ENCODE measurements at regions not wholly inside any gene's neighbourhood (a gene's known extent, or its start where the extent isn't known, plus 50 kb on each side); places are given as distances from the start of the nearest gene placed in this dataset.
"Not testable (repeated sequence)": the region's sequence is repeated elsewhere in the genome, so short reads cannot be mapped to it uniquely, and the experiment has no call there.

DNA sequence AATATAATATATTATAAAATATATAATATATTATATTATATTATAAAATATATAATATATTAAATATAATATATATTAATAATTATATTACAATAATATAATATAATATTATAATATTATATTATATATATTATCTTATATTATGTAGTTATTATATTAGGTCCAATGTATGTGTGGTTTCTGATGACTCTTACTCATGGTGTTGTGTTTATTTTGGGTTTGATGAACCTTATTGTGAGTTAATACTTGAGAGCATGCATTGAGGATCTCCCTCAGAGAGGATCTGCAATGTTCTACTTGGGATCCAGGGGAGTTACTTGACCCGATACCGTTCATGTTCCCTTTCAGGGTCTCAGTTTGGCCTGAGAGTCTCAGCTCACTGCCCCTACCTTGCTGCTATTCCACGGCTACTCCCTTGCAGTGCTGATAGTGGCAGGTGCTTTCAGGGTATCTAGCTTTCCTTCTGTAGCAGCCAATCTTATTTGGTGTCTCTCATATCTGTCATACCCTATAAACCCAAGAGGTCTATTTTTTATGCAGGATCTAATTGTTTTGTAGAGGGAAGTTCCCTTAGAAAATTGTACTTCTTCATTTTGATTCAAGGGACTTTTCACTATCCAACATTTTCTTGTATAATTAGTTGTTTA lies 89.1 kb upstream of the ZDHHC17 start:
- no peak overlapping the region for H3K4me3 ChIP-seq
- no peak for TF ChIP-seq Cebpa-rat (IDR thresholded peaks at IDR 0.05)
- H3K4me1 ChIP-seq = no peaks in the 10 kb centered on the region
- H4K20me1 ChIP-seq = no peaks in the 10 kb centered on the region
- no peak overlapping the region for H3K9ac ChIP-seq
- H3K36me3 ChIP-seq = no peaks in the 10 kb centered on the region
- no peak overlapping the region for H3K27ac ChIP-seq
- H3K4me2 ChIP-seq = no peak overlapping the region
- H3K9me3 ChIP-seq (replicated peaks in 1 of 11) = peaks cover 0 to 8% (median 5%) of the 10 kb centered on the region in 11 experiments; a peak in 7 of 22 replicates
- H3K27me3 ChIP-seq = no peaks in the 10 kb centered on the region

DNA sequence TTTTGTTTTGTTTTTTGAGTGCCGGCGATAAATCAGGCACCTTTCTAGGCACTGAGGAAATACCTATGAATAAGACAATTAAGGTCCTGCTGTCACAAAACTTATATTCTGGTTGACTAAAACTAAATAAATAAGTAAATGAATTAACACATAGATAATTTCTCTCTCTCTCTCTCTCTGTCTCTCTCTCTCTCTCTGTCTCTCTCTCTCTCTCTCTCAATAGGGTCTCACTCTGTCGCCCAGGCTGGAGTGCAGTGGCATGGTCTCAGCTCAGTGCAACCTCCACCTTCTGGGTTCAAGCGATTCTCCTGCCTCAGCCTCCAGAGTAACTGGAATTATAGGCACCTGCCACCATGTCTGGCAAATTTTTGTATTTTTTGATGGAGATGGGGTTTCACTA lies 87.7 kb upstream of the ZDHHC17 start:
- H3K9me3 ChIP-seq (replicated peaks in 1 of 11); H4K20me1 ChIP-seq; H3K4me3 ChIP-seq; H3K36me3 ChIP-seq; H3K4me2 ChIP-seq; H3K27me3 ChIP-seq; H3K9ac ChIP-seq; H3K27ac ChIP-seq; H3K4me1 ChIP-seq: not testable (repeated sequence)

DNA sequence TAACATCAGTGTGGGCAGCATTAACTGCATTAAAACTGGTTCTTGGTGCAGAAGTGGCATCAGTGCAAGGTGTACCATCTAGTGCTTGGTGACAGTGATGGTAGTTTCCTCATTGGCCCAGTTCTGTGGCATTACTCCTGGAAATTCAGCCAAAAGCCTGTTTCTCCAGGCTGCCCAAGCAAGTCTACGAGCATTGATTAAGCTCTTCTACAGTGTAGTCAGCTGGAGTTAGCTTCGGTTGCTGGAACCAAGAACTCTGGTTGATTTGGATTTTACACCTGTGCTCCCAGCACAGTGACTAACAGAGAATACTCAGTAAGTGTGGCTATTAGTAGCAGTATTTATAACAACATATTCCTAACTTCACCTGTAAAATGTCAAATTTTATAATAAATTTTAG lies 84.9 kb upstream of the ZDHHC17 start:
- no peaks in the 10 kb centered on the region for H3K27me3 ChIP-seq
- no peak overlapping the region for H3K9ac ChIP-seq
- 0 out of 22 replicates have a peak, but pooled peaks cover 0 to 6% (median 0%) of the 10 kb centered on the region in 11 experiments for H3K9me3 ChIP-seq (replicated peaks in 1 of 11)
- H3K36me3 ChIP-seq = no peaks in the 10 kb centered on the region
- H3K4me1 ChIP-seq = no peaks in the 10 kb centered on the region
- H4K20me1 ChIP-seq = no peaks in the 10 kb centered on the region
- no peak overlapping the region for H3K4me3 ChIP-seq
- no peak overlapping the region for H3K27ac ChIP-seq
- no peak overlapping the region for H3K4me2 ChIP-seq
- no peak for TF ChIP-seq Cebpa-rat (IDR thresholded peaks at IDR 0.05)

- Histone ChIP-seq H3K4me3 (no peak overlapping the region), H3K4me1 (peaks cover 0 to 3% (median 0%) of the 10 kb centered on the region in 10 experiments; a peak in 4 of 20 replicates), H3K4me2 (no peak overlapping the region), H3K36me3 (no peaks in the 10 kb centered on the region), H4K20me1 (no peaks in the 10 kb centered on the region), H3K27ac (no peak overlapping the region), H3K27me3 (no peaks in the 10 kb centered on the region), H3K9me3 (replicated peaks in 1 of 11) (0 out of 22 replicates have a peak, but pooled peaks cover 0 to 6% (median 0%) of the 10 kb centered on the region in 11 experiments), H3K9ac (no peak overlapping the region)
- TF ChIP-seq Cebpa-rat (IDR thresholded peaks at IDR 0.05) = no peak
Measured at GRCh38 chr12:76679778-76680177, 84.1 kb upstream of the ZDHHC17 start.

DNA sequence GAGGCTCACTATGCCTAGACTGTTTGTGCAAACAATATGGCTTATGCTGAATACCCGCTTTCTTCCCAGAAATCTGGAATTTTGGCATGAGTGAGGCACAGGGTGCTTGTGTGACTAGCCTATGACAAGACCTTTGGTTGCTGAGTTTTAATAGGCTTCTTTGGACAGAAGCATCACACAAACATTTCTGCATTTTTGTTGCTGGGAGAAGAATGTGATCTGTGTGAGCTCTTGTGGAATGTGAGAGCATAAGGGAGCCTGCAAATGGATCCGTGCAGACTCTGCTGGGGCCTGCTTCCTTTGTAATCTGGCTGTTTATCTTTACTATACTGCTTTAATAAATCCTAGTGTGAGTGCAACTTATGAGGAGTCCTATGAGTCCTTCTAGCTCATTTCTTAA lies 83.0 kb upstream of the ZDHHC17 start:
- no peak overlapping the region for H3K9ac ChIP-seq
- H3K36me3 ChIP-seq = no peaks in the 10 kb centered on the region
- H3K4me2 ChIP-seq = no peak overlapping the region
- H3K4me3 ChIP-seq = no peak overlapping the region
- H3K27ac ChIP-seq = no peak overlapping the region
- H3K4me1 ChIP-seq = peaks cover 6 to 12% (median 8%) of the 10 kb centered on the region in 10 experiments; a peak in 18 of 20 replicates
- H3K9me3 ChIP-seq (replicated peaks in 1 of 11) = 0 out of 22 replicates have a peak, but pooled peaks cover 0 to 6% (median 0%) of the 10 kb centered on the region in 11 experiments
- H3K27me3 ChIP-seq = no peaks in the 10 kb centered on the region
- TF ChIP-seq Cebpa-rat (IDR thresholded peaks at IDR 0.05) = no peak
- H4K20me1 ChIP-seq = no peaks in the 10 kb centered on the region

GRCh38 chr12:76685246-76685678 lies 78.7 kb upstream of the ZDHHC17 start:
- Histone ChIP-seq H3K36me3 (no peaks in the 10 kb centered on the region), H3K4me1 (peaks cover 15 to 26% (median 20%) of the 10 kb centered on the region in 10 experiments), H3K4me3 (0 out of 20 replicates have a peak overlapping the region, but pooled peaks of 1 of the 10 experiments have one; percentile 11), H3K27ac (no peak overlapping the region), H3K4me2 (peak overlapping the region; percentile 45 to 79 (median 62)), H3K9ac (no peak overlapping the region), H4K20me1 (no peaks in the 10 kb centered on the region), H3K9me3 (replicated peaks in 1 of 11) (0 out of 22 replicates have a peak, but pooled peaks cover 0 to 6% (median 0%) of the 10 kb centered on the region in 11 experiments), H3K27me3 (no peaks in the 10 kb centered on the region)
- no peak for TF ChIP-seq Cebpa-rat (IDR thresholded peaks at IDR 0.05)

GRCh38 chr12:76687981-76688380 lies 75.9 kb upstream of the ZDHHC17 start:
- H3K4me2 ChIP-seq = peak overlapping the region; percentile 1 to 52 (median 28); a peak in 17 of 22 replicates
- peaks cover 17 to 33% (median 25%) of the 10 kb centered on the region in 10 experiments for H3K4me1 ChIP-seq
- H3K4me3 ChIP-seq = no peak overlapping the region
- H4K20me1 ChIP-seq = no peaks in the 10 kb centered on the region
- H3K36me3 ChIP-seq = no peaks in the 10 kb centered on the region
- H3K27ac ChIP-seq = no peak overlapping the region
- 0 out of 22 replicates have a peak, but pooled peaks cover 0 to 5% (median 0%) of the 10 kb centered on the region in 11 experiments for H3K9me3 ChIP-seq (replicated peaks in 1 of 11)
- H3K27me3 ChIP-seq = no peaks in the 10 kb centered on the region
- H3K9ac ChIP-seq = no peak overlapping the region
- no peak for TF ChIP-seq Cebpa-rat (IDR thresholded peaks at IDR 0.05)

DNA sequence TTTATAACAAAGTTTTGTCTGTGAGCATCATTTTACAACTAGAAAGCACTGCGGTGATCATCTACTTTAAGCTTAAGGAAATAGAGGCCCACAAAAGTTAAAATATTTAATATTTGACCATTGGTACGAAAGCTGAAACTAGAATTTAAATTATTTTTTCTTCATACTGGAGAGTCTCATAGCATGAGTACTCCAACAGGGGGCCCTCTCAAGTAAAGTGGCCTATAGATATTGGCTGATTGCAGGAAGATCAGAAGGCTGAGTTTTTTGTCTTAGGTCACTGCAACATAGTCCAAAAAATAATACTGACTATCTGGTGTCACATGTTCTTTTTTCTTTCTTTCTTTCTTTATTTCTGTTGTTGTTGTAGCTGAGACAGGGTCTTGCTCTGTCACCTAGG lies 75.3 kb upstream of the ZDHHC17 start:
- H3K27ac ChIP-seq = no peak overlapping the region
- H3K9me3 ChIP-seq (replicated peaks in 1 of 11) = 0 out of 22 replicates have a peak, but pooled peaks cover 0 to 5% (median 0%) of the 10 kb centered on the region in 11 experiments
- no peak overlapping the region for H3K4me3 ChIP-seq
- H3K4me1 ChIP-seq = peaks cover 24 to 40% (median 31%) of the 10 kb centered on the region in 10 experiments
- H3K27me3 ChIP-seq = no peaks in the 10 kb centered on the region
- peak overlapping the region in 3 of 11 experiments; percentile 35 to 41 (median 41); a peak in 4 of 22 replicates for H3K4me2 ChIP-seq
- no peaks in the 10 kb centered on the region for H3K36me3 ChIP-seq
- no peak overlapping the region for H3K9ac ChIP-seq
- no peaks in the 10 kb centered on the region for H4K20me1 ChIP-seq
- TF ChIP-seq Cebpa-rat (IDR thresholded peaks at IDR 0.05) = no peak

GRCh38 chr12:76690921-76691700 lies 72.8 kb upstream of the ZDHHC17 start:
- no peaks in the 10 kb centered on the region for H3K27me3 ChIP-seq
- peaks cover 22 to 47% (median 32%) of the 10 kb centered on the region in 10 experiments for H3K4me1 ChIP-seq
- H3K4me3 ChIP-seq = no peak overlapping the region
- no peaks in the 10 kb centered on the region for H4K20me1 ChIP-seq
- 0 out of 22 replicates have a peak, but pooled peaks cover 0 to 5% (median 0%) of the 10 kb centered on the region in 11 experiments for H3K9me3 ChIP-seq (replicated peaks in 1 of 11)
- H3K4me2 ChIP-seq = no peak overlapping the region
- H3K9ac ChIP-seq = no peak overlapping the region
- no peak for TF ChIP-seq Cebpa-rat (IDR thresholded peaks at IDR 0.05)
- H3K27ac ChIP-seq = no peak overlapping the region
- H3K36me3 ChIP-seq = no peaks in the 10 kb centered on the region
